ENCODE measurements at regions not wholly inside any gene's neighbourhood (a gene's known extent, or its start where the extent isn't known, plus 50 kb on each side); places are given as distances from the start of the nearest gene placed in this dataset.

DNA sequence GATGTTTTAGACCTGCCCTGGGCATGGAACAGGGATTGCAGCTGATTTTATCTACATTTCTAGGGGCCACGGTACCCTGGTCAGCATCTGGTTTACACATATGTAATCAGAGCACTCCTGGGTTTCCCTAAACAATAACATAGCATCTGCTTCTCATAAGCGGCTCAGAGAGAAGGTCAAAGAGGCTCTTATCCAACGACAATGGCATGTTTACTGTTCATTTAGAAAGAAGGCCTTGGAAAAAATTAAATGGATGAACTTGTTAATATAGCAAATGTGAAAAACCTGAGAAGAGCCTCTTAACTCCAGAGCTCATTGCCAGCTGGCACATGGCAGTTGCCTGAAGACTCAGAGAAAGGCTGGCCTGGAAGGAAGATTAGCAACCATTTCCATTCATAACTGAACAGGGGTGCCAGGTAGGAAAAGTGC lies 202.8 kb upstream of the THUMPD2 start:
- WGBS (ENCODE audit: low lambda C conversion rate): under 1% methylated on average over 3 of the region's 3 CpGs
- no peak overlapping the region for H3K4me3 ChIP-seq (replicated peaks in 1 of 3; ENCODE audit: insufficient read depth in 1 of 3, low read depth in 2 of 3, low read length in 3 of 3)
- ChIA-PET CTCF (ENCODE audit: low intra/inter-chr PET ratio, low total read pairs) (no interaction called here), POLR2A (no interaction called here)
- in situ Hi-C loops (cut with HindIII; ENCODE audit: extremely low pct_ligation_motif_present, low pct_unique_long_range_greater_than_20kb): no loop called here
- no peak for ATAC-seq
- no peaks in the 10 kb centered on the region for H3K79me2 ChIP-seq (ENCODE audit: insufficient read depth, low read length)
- no peaks in the 10 kb centered on the region for H3K9me3 ChIP-seq (ENCODE audit: low read length)
- H4K20me1 ChIP-seq (ENCODE audit: insufficient read depth, low read length): no peaks in the 10 kb centered on the region
- no peaks in the 10 kb centered on the region for H3K4me1 ChIP-seq (ENCODE audit: insufficient read depth, low read length)
- intact Hi-C loops (cut with micrococcal nuclease; ENCODE audit: unreplicated experiment): no loop called here
- H3K36me3 ChIP-seq (replicated peaks in 1 of 2; ENCODE audit: control insufficient read depth in 1 of 2, insufficient read depth in 2 of 2, low read length in 2 of 2): no peaks in the 10 kb centered on the region
- no TSS peak for BruUV-seq (replicated peaks)
- no peaks in the 10 kb centered on the region for H3K27me3 ChIP-seq (ENCODE audit: control insufficient read depth in 1 of 2, insufficient read depth in 2 of 2, low read length in 2 of 2)
- no peak for DNase-seq (ENCODE audit: low spot score)
- no peak overlapping the region for H3K27ac ChIP-seq (ENCODE audit: extremely low read length, insufficient read depth, low read length)
- H3K4me2 ChIP-seq (ENCODE audit: low read depth, low read length): no peak overlapping the region
- H3K9ac ChIP-seq (ENCODE audit: insufficient read depth, low read depth, low read length): no peak overlapping the region
- H2AFZ ChIP-seq (ENCODE audit: low read length): no peak overlapping the region
- FAIRE-seq: no peak
- no peak for TF ChIP-seq ZNF83 (CRISPR knock-in tag; IDR thresholded peaks at IDR 0.05; ENCODE audit: borderline replicate concordance)
- TF ChIP-seq ZNF224 (CRISPR knock-in tag; IDR thresholded peaks at IDR 0.05): no peak
- no peak for TF ChIP-seq RBFOX2 (IDR thresholded peaks at IDR 0.05; ENCODE audit: low read depth, low read length)
- no peak for TF ChIP-seq ZNF589 (CRISPR knock-in tag; conservative IDR thresholded peaks at IDR 0.05)
- TF ChIP-seq, protein P1, sequence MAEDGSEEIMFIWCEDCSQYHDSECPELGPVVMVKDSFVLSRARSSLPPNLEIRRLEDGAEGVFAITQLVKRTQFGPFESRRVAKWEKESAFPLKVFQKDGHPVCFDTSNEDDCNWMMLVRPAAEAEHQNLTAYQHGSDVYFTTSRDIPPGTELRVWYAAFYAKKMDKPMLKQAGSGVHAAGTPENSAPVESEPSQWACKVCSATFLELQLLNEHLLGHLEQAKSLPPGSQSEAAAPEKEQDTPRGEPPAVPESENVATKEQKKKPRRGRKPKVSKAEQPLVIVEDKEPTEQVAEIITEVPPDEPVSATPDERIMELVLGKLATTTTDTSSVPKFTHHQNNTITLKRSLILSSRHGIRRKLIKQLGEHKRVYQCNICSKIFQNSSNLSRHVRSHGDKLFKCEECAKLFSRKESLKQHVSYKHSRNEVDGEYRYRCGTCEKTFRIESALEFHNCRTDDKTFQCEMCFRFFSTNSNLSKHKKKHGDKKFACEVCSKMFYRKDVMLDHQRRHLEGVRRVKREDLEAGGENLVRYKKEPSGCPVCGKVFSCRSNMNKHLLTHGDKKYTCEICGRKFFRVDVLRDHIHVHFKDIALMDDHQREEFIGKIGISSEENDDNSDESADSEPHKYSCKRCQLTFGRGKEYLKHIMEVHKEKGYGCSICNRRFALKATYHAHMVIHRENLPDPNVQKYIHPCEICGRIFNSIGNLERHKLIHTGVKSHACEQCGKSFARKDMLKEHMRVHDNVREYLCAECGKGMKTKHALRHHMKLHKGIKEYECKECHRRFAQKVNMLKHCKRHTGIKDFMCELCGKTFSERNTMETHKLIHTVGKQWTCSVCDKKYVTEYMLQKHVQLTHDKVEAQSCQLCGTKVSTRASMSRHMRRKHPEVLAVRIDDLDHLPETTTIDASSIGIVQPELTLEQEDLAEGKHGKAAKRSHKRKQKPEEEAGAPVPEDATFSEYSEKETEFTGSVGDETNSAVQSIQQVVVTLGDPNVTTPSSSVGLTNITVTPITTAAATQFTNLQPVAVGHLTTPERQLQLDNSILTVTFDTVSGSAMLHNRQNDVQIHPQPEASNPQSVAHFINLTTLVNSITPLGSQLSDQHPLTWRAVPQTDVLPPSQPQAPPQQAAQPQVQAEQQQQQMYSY (CRISPR knock-in tag; IDR thresholded peaks at IDR 0.05): no peak
- no peak for TF ChIP-seq SRSF9 (IDR thresholded peaks at IDR 0.05; ENCODE audit: borderline replicate concordance, insufficient read depth, low read depth, low read length, poor library complexity, severe bottlenecking)
- no peak for TF ChIP-seq NFYB (CRISPR knock-in tag; IDR thresholded peaks at IDR 0.05)
- no peak for TF ChIP-seq KLF15 (CRISPR knock-in tag; IDR thresholded peaks at IDR 0.05; ENCODE audit: borderline replicate concordance)

Measured in HepG2 (cell line).